SK-N-SH (cell line): ENCODE measurements at regions not wholly inside any gene's neighbourhood (a gene's known extent, or its start where the extent isn't known, plus 50 kb on each side); places are given as distances from the start of the nearest gene placed in this dataset.

Experiments used
- NFIC ChIP-seq: IDR thresholded peaks from 2 replicates; pipeline ENCODE4 v1.4.0; 2012; ENCODE audit warnings: borderline replicate concordance
- PBX3 ChIP-seq: IDR thresholded peaks from 2 replicates; pipeline ENCODE4; 2012
- RAD21 ChIP-seq: IDR thresholded peaks from 2 replicates; pipeline ENCODE4 v1.6.1; 2012; ENCODE audit warnings: mild to moderate bottlenecking, low read length
- RFX5 ChIP-seq: IDR thresholded peaks from 2 replicates; pipeline ENCODE4 v1.6.1; 2012; ENCODE audit warnings: mild to moderate bottlenecking, improper control_type of control experiment, low read length
- RXRA ChIP-seq: IDR thresholded peaks from 2 replicates; pipeline ENCODE4 v1.4.0; 2012; ENCODE audit warnings: low read depth, mild to moderate bottlenecking, borderline replicate concordance
- TEAD4 ChIP-seq: IDR thresholded peaks from 2 replicates; pipeline ENCODE4 v1.4.0; 2012; ENCODE audit warnings: mild to moderate bottlenecking, borderline replicate concordance; ENCODE audit not compliant: insufficient read depth
- YY1 ChIP-seq: IDR thresholded peaks from 2 replicates; pipeline ENCODE4 v1.4.0; 2012; ENCODE audit warnings: low read depth, mild to moderate bottlenecking
- small RNA-seq, 7 experiments: library from RNA; depleted of rRNA; stranded (forward); fragments of <200 nt; gene quantifications; one replicate each; pipeline ENCODE3, GENCODE V24; 2012

GRCh38 chr2:41997561-41997960 lies 50.3 kb upstream of the PKDCC start (continued):
- TF ChIP-seq RAD21 (no peak), TEAD4 (no peak), PBX3 (no peak), YY1 (no peak), NFIC (no peak), RFX5 (no peak), RXRA (no peak)

Small RNA genes lying in the stretch of these regions (small RNA-seq; reads per million reads assigned to genes)
- gene RF00019 (0 reads per million in 7 experiments), gene RNU4-63P (0 reads per million in 7 experiments)
